ENCODE measurements at regions not wholly inside any gene's neighbourhood (a gene's known extent, or its start where the extent isn't known, plus 50 kb on each side); places are given as distances from the start of the nearest gene placed in this dataset.

DNA sequence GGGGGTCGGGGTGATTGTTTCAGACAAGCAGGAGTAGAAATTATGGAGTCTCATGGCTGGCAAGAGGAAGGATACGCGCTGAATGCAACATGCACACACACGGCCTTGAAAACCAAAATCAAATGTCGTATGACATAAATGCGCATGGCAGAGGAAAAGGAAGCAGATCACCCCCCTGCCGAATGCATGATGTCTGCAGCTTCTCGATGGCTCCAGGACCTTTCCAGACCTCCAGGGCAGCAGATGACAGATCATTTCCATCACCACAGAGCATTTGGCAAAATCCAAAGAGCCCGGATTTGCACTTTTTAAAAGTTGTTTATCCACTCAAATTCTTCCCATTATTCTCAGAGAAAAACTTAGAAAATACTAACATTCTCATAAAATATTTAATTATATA lies 211.7 kb downstream of the NHLRC3 start:
- H3K4me3 ChIP-seq (ENCODE audit: low read length, poor library complexity, severe bottlenecking), result no peak overlapping the region
- no peaks in the 10 kb centered on the region for H3F3A ChIP-seq (ENCODE audit: low read depth)
- no peaks in the 10 kb centered on the region for H3K36me3 ChIP-seq (ENCODE audit: insufficient read depth, low read length)
- H2AFZ ChIP-seq (ENCODE audit: low read length), result no peak overlapping the region
- no peaks in the 10 kb centered on the region for H4K20me1 ChIP-seq (ENCODE audit: insufficient read depth, low read length, poor library complexity, severe bottlenecking)
- H3K9me3 ChIP-seq (ENCODE audit: insufficient read depth, low read depth, low read length), result no peaks in the 10 kb centered on the region
- no peak overlapping the region for H3K4me2 ChIP-seq (ENCODE audit: low read depth, low read length, poor library complexity, severe bottlenecking)
- no peak for TF ChIP-seq EZH2phosphoT487 (IDR thresholded peaks at IDR 0.05; ENCODE audit: borderline replicate concordance)
- TF ChIP-seq, protein P1, sequence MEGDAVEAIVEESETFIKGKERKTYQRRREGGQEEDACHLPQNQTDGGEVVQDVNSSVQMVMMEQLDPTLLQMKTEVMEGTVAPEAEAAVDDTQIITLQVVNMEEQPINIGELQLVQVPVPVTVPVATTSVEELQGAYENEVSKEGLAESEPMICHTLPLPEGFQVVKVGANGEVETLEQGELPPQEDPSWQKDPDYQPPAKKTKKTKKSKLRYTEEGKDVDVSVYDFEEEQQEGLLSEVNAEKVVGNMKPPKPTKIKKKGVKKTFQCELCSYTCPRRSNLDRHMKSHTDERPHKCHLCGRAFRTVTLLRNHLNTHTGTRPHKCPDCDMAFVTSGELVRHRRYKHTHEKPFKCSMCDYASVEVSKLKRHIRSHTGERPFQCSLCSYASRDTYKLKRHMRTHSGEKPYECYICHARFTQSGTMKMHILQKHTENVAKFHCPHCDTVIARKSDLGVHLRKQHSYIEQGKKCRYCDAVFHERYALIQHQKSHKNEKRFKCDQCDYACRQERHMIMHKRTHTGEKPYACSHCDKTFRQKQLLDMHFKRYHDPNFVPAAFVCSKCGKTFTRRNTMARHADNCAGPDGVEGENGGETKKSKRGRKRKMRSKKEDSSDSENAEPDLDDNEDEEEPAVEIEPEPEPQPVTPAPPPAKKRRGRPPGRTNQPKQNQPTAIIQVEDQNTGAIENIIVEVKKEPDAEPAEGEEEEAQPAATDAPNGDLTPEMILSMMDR (conservative IDR thresholded peaks at IDR 0.05; ENCODE audit: low read length), result no peak
- H3K4me1 ChIP-seq (ENCODE audit: insufficient read depth, low read length, poor library complexity, severe bottlenecking), result no peaks in the 10 kb centered on the region
- H3K79me2 ChIP-seq (ENCODE audit: insufficient read depth, low read length), result no peaks in the 10 kb centered on the region
- no peaks in the 10 kb centered on the region for H3K9me2 ChIP-seq (replicated peaks; ENCODE audit: low read depth, low read length)
- H3K9ac ChIP-seq (ENCODE audit: low read depth, low read length, poor library complexity, severe bottlenecking), result no peak overlapping the region
- no peaks in the 10 kb centered on the region for H3K27me3 ChIP-seq (ENCODE audit: insufficient read depth, low read length, poor library complexity, severe bottlenecking)

DNA sequence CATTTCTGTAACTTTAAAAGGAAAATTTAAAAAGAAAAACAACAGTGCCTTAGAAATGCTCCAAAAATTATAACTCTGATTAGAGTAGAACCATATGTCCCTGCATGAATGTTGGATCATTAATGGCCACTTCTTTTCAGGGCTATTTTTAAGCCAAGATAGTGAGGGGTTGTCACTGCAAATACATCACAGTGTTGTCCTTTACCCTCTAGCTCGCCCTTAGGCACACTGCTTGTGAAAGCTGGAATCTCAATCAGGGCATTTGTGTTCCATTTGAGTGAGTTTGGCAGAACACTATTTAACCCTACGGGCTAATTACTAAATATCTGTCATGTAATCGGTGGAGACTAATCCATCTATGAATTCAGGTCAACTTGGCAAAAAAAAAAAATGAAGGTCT lies 212.2 kb downstream of the NHLRC3 start:
- Histone ChIP-seq H3F3A (ENCODE audit: low read depth) (no peaks in the 10 kb centered on the region), H3K4me1 (ENCODE audit: insufficient read depth, low read length, poor library complexity, severe bottlenecking) (no peaks in the 10 kb centered on the region), H3K79me2 (ENCODE audit: insufficient read depth, low read length) (no peaks in the 10 kb centered on the region), H3K27me3 (ENCODE audit: insufficient read depth, low read length, poor library complexity, severe bottlenecking) (no peaks in the 10 kb centered on the region), H3K9me2 (replicated peaks; ENCODE audit: low read depth, low read length) (no peaks in the 10 kb centered on the region), H3K36me3 (ENCODE audit: insufficient read depth, low read length) (no peaks in the 10 kb centered on the region), H3K4me2 (ENCODE audit: low read depth, low read length, poor library complexity, severe bottlenecking) (no peak overlapping the region), H3K4me3 (ENCODE audit: low read length, poor library complexity, severe bottlenecking) (no peak overlapping the region), H3K9me3 (ENCODE audit: insufficient read depth, low read depth, low read length) (no peaks in the 10 kb centered on the region), H3K9ac (ENCODE audit: low read depth, low read length, poor library complexity, severe bottlenecking) (no peak overlapping the region), H2AFZ (ENCODE audit: low read length) (no peak overlapping the region), H4K20me1 (ENCODE audit: insufficient read depth, low read length, poor library complexity, severe bottlenecking) (no peaks in the 10 kb centered on the region)
- TF ChIP-seq EZH2phosphoT487 (IDR thresholded peaks at IDR 0.05; ENCODE audit: borderline replicate concordance), result no peak
- TF ChIP-seq, protein P1 (conservative IDR thresholded peaks at IDR 0.05; ENCODE audit: low read length), result no peak

DNA sequence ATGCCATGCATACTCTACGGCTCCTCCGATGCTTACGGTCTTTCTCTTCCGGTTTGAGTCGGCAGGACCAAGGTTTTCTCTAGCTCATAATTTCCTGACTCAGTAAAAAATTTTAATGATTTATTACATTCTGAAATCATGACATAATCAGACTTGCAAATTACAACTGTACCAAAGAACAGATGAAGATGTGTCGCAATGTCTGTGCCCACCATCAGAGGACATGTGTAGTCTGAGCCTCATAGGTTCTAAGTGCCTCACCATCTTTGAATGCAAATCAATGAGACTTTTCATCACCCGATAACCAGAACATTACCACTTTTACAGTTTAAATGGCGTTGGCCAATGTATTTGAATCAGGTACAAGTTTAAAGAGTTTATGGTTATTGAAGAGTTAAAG lies 213.1 kb downstream of the NHLRC3 start:
- H3K9me3 ChIP-seq (ENCODE audit: insufficient read depth, low read depth, low read length), result no peaks in the 10 kb centered on the region
- H3K4me3 ChIP-seq (ENCODE audit: low read length, poor library complexity, severe bottlenecking), result no peak overlapping the region
- TF ChIP-seq EZH2phosphoT487 (IDR thresholded peaks at IDR 0.05; ENCODE audit: borderline replicate concordance), result no peak
- TF ChIP-seq, protein P1 (conservative IDR thresholded peaks at IDR 0.05; ENCODE audit: low read length), result no peak
- no peak overlapping the region for H3K4me2 ChIP-seq (ENCODE audit: low read depth, low read length, poor library complexity, severe bottlenecking)
- no peaks in the 10 kb centered on the region for H3K9me2 ChIP-seq (replicated peaks; ENCODE audit: low read depth, low read length)
- no peaks in the 10 kb centered on the region for H3K4me1 ChIP-seq (ENCODE audit: insufficient read depth, low read length, poor library complexity, severe bottlenecking)
- H3K36me3 ChIP-seq (ENCODE audit: insufficient read depth, low read length), result no peaks in the 10 kb centered on the region
- no peaks in the 10 kb centered on the region for H4K20me1 ChIP-seq (ENCODE audit: insufficient read depth, low read length, poor library complexity, severe bottlenecking)
- no peaks in the 10 kb centered on the region for H3K79me2 ChIP-seq (ENCODE audit: insufficient read depth, low read length)
- H3F3A ChIP-seq (ENCODE audit: low read depth), result no peaks in the 10 kb centered on the region
- H3K27me3 ChIP-seq (ENCODE audit: insufficient read depth, low read length, poor library complexity, severe bottlenecking), result no peaks in the 10 kb centered on the region
- H3K9ac ChIP-seq (ENCODE audit: low read depth, low read length, poor library complexity, severe bottlenecking), result no peak overlapping the region
- H2AFZ ChIP-seq (ENCODE audit: low read length), result no peak overlapping the region

All from Loucy (cell line).